GM23248 (cell line): ENCODE measurements at regions not wholly inside any gene's neighbourhood (a gene's known extent, or its start where the extent isn't known, plus 50 kb on each side); places are given as distances from the start of the nearest gene placed in this dataset.

Experiments
- EZH2 ChIP-seq: fragments of 200-600 bp; sonication (generic); IDR thresholded peaks from 2 replicates; pipeline ENCODE4 v1.6.1; 2018; ENCODE audit warnings: antibody characterized with exemption, mild to moderate bottlenecking; ENCODE audit not compliant: insufficient read depth, poor library complexity, severe bottlenecking
- EZH2phosphoT487 ChIP-seq: fragments of 200-600 bp; sonication (generic); IDR thresholded peaks from 2 replicates; pipeline ENCODE4 v1.6.1; 2018; ENCODE audit warnings: antibody characterized with exemption, moderate library complexity, mild to moderate bottlenecking, low read depth; ENCODE audit not compliant: insufficient read depth

- TF ChIP-seq EZH2phosphoT487 (no peak), EZH2 (no peak)
These were observed 96.6 kb upstream of the HS3ST5 start for GRCh38 chr6:114439411-114439810.
